HG03558 (cell line): ENCODE measurements at regions not wholly inside any gene's neighbourhood (a gene's known extent, or its start where the extent isn't known, plus 50 kb on each side); places are given as distances from the start of the nearest gene placed in this dataset.

Experiments
- ATAC-seq: cut with Tn5 transposase; IDR thresholded peaks from one replicate; pipeline ENCODE4 v1.9.1; 2021; ENCODE audit warnings: moderate number of reproducible peaks; ENCODE audit not compliant: unreplicated experiment; ENCODE audit errors: extremely low read depth

DNA sequence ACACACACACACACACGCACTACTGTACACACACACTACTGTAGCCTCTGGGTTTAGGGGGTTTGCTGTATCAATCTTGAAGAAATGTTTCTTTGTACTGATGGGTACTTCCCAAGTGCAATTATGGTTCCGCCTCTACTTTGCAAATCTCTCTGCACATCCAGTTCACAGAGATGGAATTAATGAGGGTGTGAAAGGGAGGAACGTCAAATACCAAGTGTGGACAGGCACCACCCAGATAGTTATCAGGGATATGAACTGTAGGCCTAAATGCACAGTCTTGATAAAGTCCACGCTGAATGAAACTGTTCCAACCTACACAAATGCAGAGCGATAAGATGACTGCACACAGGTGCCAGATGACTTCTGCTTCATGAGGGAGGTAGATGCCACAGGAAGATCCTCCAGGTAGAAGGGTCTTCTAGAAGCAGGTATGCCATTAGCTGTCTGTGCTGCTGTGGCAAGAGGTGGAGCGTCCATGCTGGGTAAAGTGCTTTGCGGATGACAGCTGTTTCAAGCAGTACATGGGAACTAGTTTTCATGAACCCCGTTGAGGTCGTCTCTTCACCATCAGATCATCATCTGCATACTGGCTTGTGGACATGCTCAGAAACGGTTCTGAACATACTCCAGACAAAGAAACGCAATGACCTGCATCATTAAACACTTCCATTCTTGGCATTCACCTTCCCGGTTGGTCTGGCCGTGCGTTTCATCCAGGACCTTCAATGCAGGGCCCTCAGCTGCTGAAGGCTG, 314.3 kb upstream of the RTL1 start:
- no peak for ATAC-seq

DNA sequence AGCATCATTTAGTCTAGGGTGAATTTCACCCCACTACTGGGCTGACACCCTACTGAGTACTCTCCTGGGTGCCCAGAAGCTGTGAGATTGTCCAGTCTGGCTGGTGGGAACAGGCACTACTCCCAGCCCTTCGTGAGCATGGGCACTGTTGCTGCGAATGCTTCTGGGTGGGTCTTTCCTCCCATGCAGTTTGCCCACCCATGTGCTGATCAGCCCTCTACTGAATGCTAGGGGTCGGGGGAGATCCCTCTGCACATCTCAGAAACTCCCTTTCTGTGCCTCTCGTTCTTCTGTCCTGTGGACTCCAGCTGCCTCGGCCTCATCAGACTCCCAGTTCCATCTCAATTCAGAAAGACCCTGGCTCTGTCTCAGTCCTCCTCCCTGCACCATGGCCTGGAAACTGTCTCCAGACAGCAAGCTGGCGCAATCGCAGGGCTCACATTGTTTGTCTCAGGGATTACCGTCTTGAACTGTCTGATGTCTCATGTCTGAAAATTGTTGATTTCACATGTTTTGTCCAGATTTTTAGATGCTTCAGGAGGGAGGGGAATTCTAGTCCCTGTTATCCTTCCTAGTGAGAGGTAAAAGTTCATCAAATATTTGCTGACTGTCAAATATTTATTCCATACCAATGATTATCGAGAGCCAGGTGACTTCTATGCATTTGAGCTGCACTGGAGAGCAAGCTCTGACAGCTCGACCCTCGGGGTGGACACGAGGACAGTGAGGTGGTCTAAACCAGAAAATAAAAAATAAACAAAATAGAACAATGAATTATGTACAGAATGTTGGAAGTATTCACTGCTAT, 316.6 kb upstream of the RTL1 start:
- ATAC-seq: no peak

DNA sequence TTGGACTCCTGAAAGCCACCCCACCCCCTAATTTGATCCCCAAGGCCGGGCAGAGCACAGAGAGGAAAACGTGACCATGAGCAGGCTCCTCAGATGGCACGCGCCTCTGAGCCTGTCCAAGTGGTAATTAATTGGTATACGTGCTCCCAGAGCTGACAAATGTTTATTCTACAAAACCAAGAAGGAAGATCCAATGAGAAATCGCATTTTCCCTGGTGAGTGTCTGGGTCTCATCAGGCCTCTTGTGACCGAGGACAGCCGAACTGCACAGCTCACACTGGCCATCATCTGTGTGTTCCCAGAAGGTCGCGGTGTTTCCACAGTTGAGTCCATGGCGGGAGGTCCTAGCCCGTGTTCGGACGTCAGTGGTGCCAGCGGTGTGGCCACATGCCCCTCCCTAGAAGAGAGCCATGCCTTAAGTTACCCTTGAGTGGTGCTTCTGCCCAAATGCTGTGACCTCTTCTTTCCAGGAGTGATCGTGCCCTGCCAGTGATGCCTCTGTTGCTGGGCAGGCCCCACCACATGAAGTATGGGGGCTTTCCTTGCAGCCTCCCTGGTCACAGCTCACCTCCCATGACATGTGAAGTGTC, 317.5 kb upstream of the RTL1 start:
- ATAC-seq: no peak

DNA sequence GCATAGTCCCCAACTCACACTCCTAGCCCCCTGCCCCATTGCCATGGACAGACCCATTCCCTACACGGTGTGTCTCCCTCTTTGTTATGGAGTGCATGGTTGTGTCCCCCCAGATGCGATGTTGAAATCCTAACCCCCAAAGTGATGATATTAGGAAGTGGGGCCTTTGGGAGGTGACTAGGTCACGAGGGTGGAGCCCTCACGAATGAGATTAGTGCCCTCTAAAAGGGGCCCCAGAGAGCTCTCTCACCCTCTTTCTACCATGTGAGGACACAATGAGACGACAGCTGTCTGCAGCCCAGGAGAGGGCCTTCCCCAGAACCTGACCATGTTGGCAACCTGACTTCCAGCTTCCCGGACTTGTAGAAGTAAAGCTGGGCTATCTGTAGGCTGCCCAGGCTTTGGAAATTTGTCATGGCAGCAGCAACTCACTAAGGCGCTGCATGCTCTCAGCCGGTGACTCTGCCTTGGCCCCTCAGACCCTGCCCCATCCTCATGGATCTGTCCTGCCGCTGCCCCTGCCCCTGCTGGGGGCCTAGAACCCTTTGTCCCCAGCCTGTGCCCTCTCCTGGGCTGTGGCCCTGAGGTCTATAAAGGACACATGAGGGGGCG, 318.1 kb upstream of the RTL1 start:
- no peak for ATAC-seq

DNA sequence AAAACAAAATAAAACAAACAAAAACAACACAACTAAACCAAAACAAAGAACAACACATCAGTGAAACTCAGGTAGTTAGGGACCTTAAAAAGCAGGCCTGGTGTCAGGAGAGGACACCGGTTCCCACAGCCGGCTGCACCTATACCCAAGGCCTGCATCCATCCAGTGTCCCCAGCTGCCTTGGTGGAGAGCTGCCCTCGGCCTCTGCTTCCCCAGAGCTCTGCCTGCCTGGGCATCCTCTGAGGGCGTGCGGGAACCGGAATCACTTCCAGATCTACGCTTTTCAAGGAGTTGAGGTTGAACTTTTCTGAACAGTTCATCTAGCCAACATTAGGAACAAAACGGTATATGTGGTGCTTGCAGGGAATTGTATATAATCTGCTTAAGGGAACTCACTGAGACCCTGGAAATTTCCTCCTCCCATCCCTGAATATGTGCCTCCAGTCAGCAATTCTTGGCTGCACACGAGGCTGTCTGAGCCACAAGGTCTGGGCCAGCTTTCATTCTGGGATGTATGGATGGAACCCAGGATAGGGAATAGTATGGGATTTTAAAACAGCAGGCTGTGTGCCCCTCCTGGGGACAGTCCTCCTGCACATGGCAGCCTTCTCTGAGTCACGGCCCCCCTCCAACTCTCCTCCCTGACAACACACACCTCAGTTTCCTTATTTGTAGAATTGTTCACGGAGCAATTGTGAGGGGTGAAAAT, 319.0 kb upstream of the RTL1 start:
- ATAC-seq: no peak

DNA sequence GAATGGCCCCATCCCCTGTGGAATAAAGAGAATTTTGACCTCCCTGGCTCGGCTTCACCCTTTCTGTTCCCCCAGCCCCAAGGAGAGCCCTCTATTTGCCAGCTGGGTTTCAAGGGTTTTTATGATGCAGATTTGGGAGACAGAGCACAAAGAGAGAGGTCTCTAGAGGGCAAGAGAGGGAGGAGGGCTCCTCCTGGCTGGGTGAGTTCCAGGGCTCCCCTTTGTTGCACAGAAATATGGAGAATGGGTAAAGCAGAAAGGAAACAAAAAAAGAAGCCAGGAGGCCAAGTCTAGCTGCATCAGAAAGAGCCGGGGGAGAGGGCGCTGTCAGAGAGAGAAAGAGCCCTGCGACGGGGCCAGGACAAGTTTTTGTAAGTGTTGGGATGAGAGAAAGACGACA, 319.6 kb upstream of the RTL1 start:
- no peak for ATAC-seq

DNA sequence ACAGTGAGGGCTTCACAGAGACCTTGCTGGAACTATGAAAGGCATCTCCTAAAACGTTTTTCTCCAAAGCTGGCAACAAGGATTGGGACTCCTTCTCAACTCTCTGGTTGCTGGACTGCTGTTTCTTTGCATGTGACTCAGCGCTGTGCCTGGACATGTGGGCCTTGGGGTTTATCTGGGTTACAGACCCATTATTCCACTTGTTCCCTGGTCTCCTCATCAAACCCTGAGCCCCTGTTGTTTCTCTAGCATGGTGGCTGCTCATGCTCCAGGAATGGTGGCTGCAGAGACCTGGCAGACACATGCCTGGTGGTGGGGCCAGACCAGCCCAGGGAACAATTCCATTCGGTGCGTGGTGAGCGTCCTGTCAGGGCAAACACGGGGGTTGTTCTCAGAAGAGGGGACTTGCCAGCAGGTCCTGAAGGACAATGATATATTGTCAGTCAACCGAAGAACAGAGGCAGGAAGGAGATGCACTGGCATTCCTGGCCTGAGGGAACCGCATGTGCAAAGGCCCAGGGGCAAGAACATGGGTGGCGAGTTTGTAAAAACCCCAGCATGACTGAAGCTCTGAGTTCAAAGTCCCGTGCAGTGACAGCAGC, 320.1 kb upstream of the RTL1 start:
- ATAC-seq: no peak

DNA sequence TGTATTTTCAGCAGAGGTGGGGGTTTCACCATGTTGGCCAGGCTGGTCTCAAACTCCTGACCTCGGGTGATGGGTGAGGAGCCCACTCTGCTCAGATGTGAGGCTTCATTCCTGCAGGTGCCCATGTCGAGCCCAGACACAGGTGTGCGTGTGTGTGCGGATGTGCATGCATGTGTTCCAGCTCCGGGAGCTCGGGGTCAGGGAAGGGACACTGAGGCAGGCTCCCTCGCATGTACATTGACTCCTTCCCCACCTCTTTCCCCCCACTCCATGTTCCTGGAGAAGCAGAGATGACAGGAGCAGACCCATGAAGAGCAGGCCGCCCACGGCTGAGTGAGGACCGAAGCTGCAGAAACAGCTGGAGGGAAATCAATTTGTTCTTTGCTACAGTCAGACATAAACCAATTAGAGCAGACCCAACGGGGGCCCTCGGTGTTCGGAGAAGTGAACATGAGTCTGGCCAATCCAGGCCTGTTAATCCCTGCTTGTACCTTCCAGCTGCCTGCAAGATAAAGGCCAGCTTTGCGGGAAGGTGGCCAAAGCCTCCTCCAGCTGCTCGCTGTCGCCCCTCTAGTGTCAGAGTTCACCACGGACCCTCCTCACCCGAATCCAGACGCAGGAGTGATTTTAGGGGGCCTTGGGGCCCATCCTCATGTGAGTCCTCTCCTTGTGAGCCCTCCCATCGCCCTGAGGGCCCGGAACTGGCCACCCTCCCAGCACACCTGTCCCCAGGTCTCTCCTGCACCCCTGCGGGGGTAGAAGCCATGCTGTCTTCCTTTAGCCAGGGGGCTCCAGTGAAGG, 321.0 kb upstream of the RTL1 start:
- ATAC-seq: no peak

DNA sequence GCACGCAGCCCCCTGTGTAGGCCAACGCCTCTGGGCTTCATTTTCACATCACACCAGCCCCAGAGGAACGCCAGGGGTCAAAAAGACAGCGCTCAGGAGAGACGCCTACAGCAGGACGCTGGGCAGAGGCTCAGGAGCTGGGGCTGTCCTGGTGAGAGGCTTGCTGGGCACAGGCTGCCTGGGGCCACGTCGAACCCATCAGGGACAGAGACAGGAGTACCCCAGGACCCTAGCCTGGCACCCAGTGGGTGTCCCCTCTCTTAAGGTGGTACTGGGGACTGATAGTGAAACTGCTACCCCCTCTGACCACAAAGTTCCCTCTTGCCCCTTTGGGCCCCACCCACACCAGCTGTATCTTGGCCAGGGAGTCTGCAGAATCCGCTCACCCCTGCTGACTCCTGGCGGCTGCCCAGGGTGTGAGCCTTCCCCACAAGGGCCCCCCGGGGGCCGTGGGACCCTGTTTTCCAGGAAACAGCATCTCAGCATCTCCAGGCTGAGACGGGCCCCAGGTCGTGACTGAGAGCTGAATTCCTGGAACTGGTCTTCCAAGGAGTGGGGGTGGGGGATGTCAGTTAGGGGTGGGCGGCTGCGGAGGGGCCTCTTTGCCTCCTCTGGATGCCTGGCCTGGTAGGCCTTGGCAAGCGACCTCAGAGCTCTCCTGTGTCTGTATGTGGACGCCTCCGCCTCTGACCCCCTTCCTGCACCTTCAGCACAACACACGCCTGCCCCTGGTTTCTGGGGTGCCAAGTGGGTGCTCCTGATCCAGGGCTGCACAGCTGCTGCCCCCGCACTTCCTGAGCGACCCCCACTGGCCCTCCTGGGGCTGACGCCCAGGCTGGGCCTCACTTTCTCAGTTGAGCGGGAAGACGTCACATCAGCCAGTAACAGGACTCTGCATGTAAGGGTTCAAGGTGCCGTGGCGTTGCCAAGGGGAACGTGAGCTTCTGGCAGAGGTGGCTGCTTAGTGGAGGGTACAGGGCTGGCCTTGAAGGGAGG, 321.9 kb upstream of the RTL1 start:
- ATAC-seq: no peak

DNA sequence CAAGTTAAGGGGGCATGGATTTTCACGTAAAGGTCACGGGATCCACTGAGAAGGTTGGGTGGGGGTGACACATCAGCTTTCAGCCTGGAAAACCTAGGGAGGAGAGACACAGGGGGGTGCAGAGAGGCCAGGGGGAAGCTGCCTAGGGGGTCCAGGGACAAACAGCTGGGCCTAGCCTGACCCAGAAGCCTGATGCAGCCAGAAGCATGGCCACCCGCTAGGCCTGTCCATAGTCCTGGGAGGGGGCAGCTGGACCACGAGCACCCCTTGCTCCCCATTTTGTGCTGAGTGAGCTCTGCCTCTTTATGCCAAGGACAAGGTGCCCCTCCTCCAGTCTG, 322.7 kb upstream of the RTL1 start:
- no peak for ATAC-seq

DNA sequence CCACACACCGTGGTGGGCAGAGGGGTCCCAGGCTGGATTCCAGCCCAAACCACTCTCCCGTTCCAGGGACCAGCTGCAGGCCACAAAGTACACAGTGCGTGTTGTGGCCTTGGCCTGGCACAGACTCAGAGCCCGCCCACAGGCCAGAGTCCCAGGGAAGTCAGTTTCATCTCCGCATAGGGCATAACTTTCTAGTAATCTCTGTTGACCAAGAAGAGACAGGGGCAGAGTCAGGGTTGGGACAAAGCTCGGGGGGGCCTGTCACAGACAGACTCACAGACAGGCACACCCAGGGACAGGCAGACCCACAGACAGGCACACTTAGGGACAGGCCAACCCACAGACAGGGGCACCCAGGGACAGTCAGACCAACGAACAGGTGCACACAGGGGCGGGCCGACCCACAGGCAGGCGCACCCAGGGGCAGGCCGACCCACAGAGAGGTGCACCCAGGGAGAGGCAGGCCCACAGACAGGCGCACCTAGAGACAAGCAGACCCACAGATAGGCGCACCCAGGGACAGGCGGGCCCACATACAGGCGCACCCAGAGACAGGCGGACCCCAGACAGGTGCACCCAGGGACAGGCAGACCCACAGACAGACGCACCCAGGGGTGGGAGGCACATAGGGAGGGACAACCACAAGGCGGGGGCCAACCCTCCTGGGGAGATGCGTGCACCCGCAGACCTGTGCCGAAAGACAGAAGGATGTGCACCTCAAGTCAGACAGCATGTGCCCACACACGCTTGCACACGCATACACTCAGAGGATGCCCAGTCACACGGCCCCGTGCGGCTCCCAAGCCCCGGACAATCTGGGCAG, 323.3 kb upstream of the RTL1 start:
- ATAC-seq: no peak

DNA sequence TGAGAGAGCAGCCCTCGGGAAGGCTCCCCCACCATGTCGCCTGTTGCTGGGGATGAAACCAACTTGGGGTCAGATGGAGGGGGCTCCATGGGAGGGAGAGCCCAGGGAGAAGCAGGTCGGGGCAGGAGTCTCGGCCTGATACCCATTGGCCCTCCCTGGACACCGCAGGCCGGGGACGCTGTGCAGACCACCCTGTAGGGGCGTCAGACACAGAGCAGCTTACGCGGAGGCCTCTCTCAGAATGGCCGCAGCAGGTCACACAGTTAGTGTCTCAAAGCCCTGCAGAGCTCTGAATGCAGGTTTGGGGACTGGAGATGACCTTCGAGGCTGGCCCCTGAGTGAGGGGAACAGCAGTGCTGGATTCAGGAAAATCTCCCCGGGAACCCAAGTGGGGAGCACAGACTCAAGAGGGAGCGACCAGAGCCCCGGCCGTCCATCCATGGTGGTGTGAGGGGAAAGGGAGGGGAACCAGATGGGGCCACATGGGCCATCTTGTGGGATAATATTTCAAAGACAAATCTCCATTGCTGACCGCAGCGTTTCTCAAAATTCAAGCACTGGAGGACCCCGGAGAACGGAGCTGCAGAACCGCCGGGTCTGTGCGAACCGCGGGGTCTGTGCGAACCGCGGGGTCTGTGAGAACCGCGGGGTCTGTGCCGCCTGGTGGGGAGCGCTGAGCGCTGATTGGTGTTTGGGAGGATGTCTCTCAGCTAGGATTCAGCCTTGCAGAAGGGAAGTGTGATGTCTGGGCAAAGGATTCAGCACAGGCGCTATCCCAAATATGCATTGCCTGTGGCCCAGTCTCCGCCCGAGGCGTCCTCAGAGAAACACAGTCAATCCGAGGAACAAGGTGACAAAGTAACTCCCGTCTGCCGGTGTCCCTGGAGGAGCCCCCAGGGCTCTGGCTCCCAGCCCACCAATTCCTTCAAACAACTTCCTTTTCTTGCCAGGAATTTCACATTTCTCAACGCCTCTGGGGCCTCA, 324.4 kb upstream of the RTL1 start:
- ATAC-seq: no peak

DNA sequence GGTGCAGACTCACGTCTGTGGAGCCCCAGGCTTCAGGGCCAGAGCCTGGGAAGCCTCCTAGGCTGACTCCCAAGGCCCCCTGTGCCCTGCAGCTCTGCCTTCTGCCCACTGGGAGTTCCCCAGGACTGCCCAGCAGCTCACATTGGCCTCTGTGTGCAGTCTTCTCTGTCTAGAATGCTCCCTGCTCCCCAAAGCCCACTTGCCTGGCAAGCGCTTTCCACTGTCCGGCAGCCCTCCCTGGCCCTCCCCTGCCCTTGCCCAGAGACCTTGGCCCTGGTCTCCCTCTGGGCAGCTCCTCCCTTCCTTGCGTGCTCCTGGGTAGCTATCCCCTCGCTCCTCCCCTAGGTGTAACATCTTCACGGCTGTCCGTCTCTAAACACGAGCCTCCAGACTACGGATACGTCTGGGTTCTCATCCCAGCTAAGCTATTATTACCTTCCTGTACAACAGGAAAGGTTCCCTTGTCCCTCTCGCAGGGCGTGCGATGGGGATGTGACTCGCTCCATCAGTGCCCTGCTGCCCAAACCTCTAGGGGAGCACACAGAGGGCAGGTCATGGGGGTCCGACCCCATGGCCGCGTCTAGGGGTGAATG, 325.5 kb upstream of the RTL1 start:
- ATAC-seq: no peak

DNA sequence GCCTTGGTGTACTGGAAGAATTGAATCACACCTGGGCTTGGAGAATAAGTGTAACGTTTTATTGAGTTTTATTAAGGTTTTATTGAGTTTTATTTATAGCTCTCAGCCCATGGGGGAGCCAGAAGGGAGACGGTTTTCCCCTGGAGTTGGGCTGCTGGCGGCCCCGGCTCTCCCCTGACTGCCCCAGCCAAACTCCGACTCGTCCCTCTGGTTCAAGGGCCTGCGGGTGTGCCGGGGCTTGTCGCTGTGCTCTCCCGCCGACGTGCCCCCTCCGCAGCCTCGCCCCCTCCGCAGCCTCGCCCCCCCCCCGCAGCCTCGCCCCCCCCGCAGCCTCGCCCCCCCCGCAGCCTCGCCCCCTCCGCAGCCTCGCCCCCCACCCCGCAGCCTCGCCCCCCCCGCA, 326.1 kb upstream of the RTL1 start:
- no peak for ATAC-seq

DNA sequence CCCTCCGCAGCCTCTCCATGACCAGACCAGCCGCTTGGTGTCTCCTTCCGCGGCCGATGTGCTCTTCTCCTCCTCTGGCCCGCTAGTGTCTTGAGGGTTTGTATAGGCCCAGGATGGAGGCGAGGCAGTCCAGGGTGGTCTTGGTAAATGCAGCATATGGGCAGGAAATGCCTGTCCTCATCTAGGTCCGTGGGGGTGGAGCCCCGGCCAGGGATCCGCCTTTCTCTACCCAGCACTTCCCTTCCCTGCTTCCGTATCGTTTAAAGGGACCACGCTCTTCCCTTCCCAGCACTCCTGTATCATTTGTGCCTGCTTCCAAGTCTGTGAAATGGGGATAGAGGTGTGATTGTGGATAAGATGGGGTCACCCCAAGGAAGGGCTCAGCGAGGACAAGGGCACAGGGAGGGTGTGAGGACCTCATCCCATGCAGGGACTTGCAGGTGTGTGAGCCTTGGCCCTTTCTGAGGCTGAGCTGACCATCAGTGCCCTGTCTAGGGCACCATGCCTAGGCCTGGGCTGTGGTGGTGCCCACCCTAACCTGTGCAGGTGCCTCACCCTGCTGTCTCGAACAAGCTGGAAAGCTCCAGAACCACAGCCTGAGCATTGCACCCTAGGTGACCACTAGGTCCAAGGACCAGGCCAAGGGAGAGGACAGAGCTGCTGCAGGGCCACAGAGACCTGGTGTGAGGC, 326.8 kb upstream of the RTL1 start:
- ATAC-seq: no peak
